ENCODE measurements at regions not wholly inside any gene's neighbourhood (a gene's known extent, or its start where the extent isn't known, plus 50 kb on each side); places are given as distances from the start of the nearest gene placed in this dataset.

GRCh38 chr6:90417385-90417784 lies 120.7 kb upstream of the BACH2 start:
- Histone ChIP-seq H3K27ac (no peak overlapping the region), H3K4me1 (no peaks in the 10 kb centered on the region), H3K36me3 (no peaks in the 10 kb centered on the region), H3K9me3 (no peaks in the 10 kb centered on the region), H3K4me3 (no peak overlapping the region), H3K27me3 (no peaks in the 10 kb centered on the region)
- intact Hi-C loops (cut with DNase I): no loop called here
- no peak for DNase-seq (ENCODE audit: low spot score in 2 of 2)
- no peak for TF ChIP-seq CTCF (IDR thresholded peaks at IDR 0.05)

GRCh38 chr6:90416322-90416721 lies 119.7 kb upstream of the BACH2 start:
- intact Hi-C loops (cut with DNase I): no loop called here
- no peak for TF ChIP-seq CTCF (IDR thresholded peaks at IDR 0.05)
- Histone ChIP-seq H3K4me3 (no peak overlapping the region), H3K27ac (no peak overlapping the region), H3K9me3 (no peaks in the 10 kb centered on the region), H3K4me1 (no peaks in the 10 kb centered on the region), H3K27me3 (no peaks in the 10 kb centered on the region), H3K36me3 (no peaks in the 10 kb centered on the region)
- DNase-seq (ENCODE audit: low spot score in 2 of 2): no peak

- no peaks in the 10 kb centered on the region for H3K9me3 ChIP-seq
- intact Hi-C loops (cut with DNase I): no loop called here
- DNase-seq (ENCODE audit: low spot score in 2 of 2): no peak
- H3K27me3 ChIP-seq: no peaks in the 10 kb centered on the region
- TF ChIP-seq CTCF (IDR thresholded peaks at IDR 0.05): no peak
- H3K4me3 ChIP-seq: no peak overlapping the region
- H3K4me1 ChIP-seq: no peaks in the 10 kb centered on the region
- no peak overlapping the region for H3K27ac ChIP-seq
- H3K36me3 ChIP-seq: no peaks in the 10 kb centered on the region
These were observed 118.5 kb upstream of the BACH2 start for GRCh38 chr6:90415178-90415577.

GRCh38 chr6:90414352-90414751 lies 117.7 kb upstream of the BACH2 start:
- intact Hi-C loops (cut with DNase I): no loop called here
- Histone ChIP-seq H3K36me3 (no peaks in the 10 kb centered on the region), H3K27me3 (no peaks in the 10 kb centered on the region), H3K4me3 (no peak overlapping the region), H3K27ac (no peak overlapping the region), H3K9me3 (no peaks in the 10 kb centered on the region), H3K4me1 (no peaks in the 10 kb centered on the region)
- DNase-seq (ENCODE audit: low spot score in 2 of 2): no peak
- TF ChIP-seq CTCF (IDR thresholded peaks at IDR 0.05): no peak

- no peaks in the 10 kb centered on the region for H3K4me1 ChIP-seq
- H3K36me3 ChIP-seq: no peaks in the 10 kb centered on the region
- TF ChIP-seq CTCF (IDR thresholded peaks at IDR 0.05): no peak
- H3K27me3 ChIP-seq: no peaks in the 10 kb centered on the region
- intact Hi-C loops (cut with DNase I): no loop called here
- peak overlapping the region; percentile 37 to 53 for H3K4me3 ChIP-seq
- H3K27ac ChIP-seq: no peak overlapping the region
- H3K9me3 ChIP-seq: no peaks in the 10 kb centered on the region
- no peak for DNase-seq (ENCODE audit: low spot score in 2 of 2)
These were observed 117.2 kb upstream of the BACH2 start for GRCh38 chr6:90413867-90414266.

GRCh38 chr6:90413396-90413795 lies 116.8 kb upstream of the BACH2 start:
- intact Hi-C loops (cut with DNase I): no loop called here
- no peak for DNase-seq (ENCODE audit: low spot score in 2 of 2)
- Histone ChIP-seq H3K27ac (no peak overlapping the region), H3K27me3 (no peaks in the 10 kb centered on the region), H3K36me3 (no peaks in the 10 kb centered on the region), H3K4me1 (no peaks in the 10 kb centered on the region), H3K9me3 (no peaks in the 10 kb centered on the region), H3K4me3 (peak overlapping the region; percentile 37 to 53)
- TF ChIP-seq CTCF (IDR thresholded peaks at IDR 0.05): no peak
